ENCODE measurements at regions not wholly inside any gene's neighbourhood (a gene's known extent, or its start where the extent isn't known, plus 50 kb on each side); places are given as distances from the start of the nearest gene placed in this dataset.

GRCh38 chr12:58415716-58416115 lies 474.3 kb downstream of the ATP23 start:
- TF ChIP-seq CTCF (IDR thresholded peaks at IDR 0.05; ENCODE audit: insufficient read depth, low read length) (no peak), POLR2AphosphoS5 (IDR thresholded peaks at IDR 0.05; ENCODE audit: low read depth) (no peak), REST (IDR thresholded peaks at IDR 0.05; ENCODE audit: insufficient replicate concordance, low read depth) (no peak), SPI1 (IDR thresholded peaks at IDR 0.05; ENCODE audit: borderline replicate concordance, low read depth) (no peak), GABPA (IDR thresholded peaks at IDR 0.05; ENCODE audit: low read depth) (no peak)
- no peak overlapping the region for H3K27ac ChIP-seq (replicated peaks)

GRCh38 chr12:58416236-58416635 lies 474.9 kb downstream of the ATP23 start:
- H3K4me3 ChIP-seq (replicated peaks; ENCODE audit: insufficient read depth, low read length) = no peak overlapping the region
- no peaks in the 10 kb centered on the region for H3K27me3 ChIP-seq (ENCODE audit: insufficient read depth, poor library complexity, severe bottlenecking)
- no peak overlapping the region for H3K27ac ChIP-seq (replicated peaks)
- TF ChIP-seq GABPA (IDR thresholded peaks at IDR 0.05; ENCODE audit: low read depth) (no peak), POLR2AphosphoS5 (IDR thresholded peaks at IDR 0.05; ENCODE audit: low read depth) (no peak), CTCF (IDR thresholded peaks at IDR 0.05; ENCODE audit: insufficient read depth, low read length) (no peak), REST (IDR thresholded peaks at IDR 0.05; ENCODE audit: insufficient replicate concordance, low read depth) (no peak), SPI1 (IDR thresholded peaks at IDR 0.05; ENCODE audit: borderline replicate concordance, low read depth) (no peak)
- no peak for DNase-seq (ENCODE audit: low read depth in 1 of 2, low spot score in 1 of 2)

More at GRCh38 chr12:58415716-58416115, 474.3 kb downstream of the ATP23 start:
- no peak for DNase-seq (ENCODE audit: low read depth in 1 of 2, low spot score in 1 of 2)
- H3K27me3 ChIP-seq (ENCODE audit: insufficient read depth, poor library complexity, severe bottlenecking) = no peaks in the 10 kb centered on the region
- H3K4me3 ChIP-seq (replicated peaks; ENCODE audit: insufficient read depth, low read length) = no peak overlapping the region

- Histone ChIP-seq H3K4me3 (replicated peaks; ENCODE audit: insufficient read depth, low read length) (no peak overlapping the region), H3K27ac (replicated peaks) (no peak overlapping the region), H3K27me3 (ENCODE audit: insufficient read depth, poor library complexity, severe bottlenecking) (no peaks in the 10 kb centered on the region)
- DNase-seq (ENCODE audit: low read depth in 1 of 2, low spot score in 1 of 2) = no peak
- no peak for TF ChIP-seq REST (IDR thresholded peaks at IDR 0.05; ENCODE audit: insufficient replicate concordance, low read depth)
- no peak for TF ChIP-seq GABPA (IDR thresholded peaks at IDR 0.05; ENCODE audit: low read depth)
- no peak for TF ChIP-seq CTCF (IDR thresholded peaks at IDR 0.05; ENCODE audit: insufficient read depth, low read length)
- TF ChIP-seq POLR2AphosphoS5 (IDR thresholded peaks at IDR 0.05; ENCODE audit: low read depth) = no peak
- no peak for TF ChIP-seq SPI1 (IDR thresholded peaks at IDR 0.05; ENCODE audit: borderline replicate concordance, low read depth)
These were observed 477.9 kb downstream of the ATP23 start for GRCh38 chr12:58419196-58419760.

Measured in HL-60 (cell line).